NOMO-1 (cell line): ENCODE measurements at regions not wholly inside any gene's neighbourhood (a gene's known extent, or its start where the extent isn't known, plus 50 kb on each side); places are given as distances from the start of the nearest gene placed in this dataset.
"Not testable (repeated sequence)": the region's sequence is repeated elsewhere in the genome, so short reads cannot be mapped to it uniquely, and the experiment has no call there.

Experiments
- DNase-seq, 2 experiments: peaks; one replicate each; lab custom pipeline; 2025; ENCODE audit not compliant: unreplicated experiment in 2 of 2; lab: John Stamatoyannopoulos, UW

- DNase-seq, result no peak
Observed at GRCh38 chr1:83060651-83061390, 938.1 kb downstream of the TTLL7 start.

DNA sequence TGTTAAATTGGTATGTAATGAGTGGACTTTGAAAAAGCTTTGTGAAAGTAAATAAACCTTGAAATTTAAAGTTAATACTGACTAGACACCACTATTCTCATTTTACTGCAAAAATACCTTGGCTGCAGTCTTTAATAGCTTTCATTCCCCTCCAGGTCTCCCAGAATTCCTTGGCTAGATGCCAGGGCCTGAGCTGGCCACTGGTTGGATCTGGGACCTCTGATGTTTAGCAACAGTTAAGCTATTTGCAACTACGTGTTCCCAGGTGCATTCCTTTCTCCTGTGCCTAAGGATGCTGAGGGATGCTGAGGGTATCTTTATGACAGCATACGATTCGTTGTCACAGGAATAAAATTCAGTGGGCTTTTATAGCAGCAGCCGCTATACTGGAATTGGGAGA lies 938.7 kb downstream of the TTLL7 start:
- no peak for DNase-seq

- DNase-seq, result no peak
Observed at GRCh38 chr1:83058327-83058726, 940.6 kb downstream of the TTLL7 start.

GRCh38 chr1:83055391-83056170 lies 943.4 kb downstream of the TTLL7 start:
- no peak for DNase-seq

GRCh38 chr1:83053446-83053845 lies 945.5 kb downstream of the TTLL7 start:
- DNase-seq, result no peak

DNA sequence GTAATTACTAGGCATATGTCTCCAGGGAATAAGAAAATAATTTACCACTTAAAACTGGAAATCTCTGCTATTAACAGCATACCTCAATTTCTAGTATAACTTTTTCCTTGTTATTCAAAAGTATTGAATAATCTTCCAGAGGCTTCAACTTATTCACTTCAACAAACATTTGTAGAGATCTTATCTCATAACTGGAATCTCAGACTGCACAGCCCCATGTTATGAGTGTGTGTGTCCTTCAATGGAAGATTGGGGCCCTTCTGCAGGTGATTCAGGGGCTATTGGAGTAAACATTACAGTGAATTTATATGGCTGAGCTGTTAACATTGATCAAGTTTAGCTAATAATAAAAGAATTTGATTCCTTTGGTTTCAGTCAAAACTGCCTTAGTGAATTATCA lies 946.1 kb downstream of the TTLL7 start:
- no peak for DNase-seq

DNA sequence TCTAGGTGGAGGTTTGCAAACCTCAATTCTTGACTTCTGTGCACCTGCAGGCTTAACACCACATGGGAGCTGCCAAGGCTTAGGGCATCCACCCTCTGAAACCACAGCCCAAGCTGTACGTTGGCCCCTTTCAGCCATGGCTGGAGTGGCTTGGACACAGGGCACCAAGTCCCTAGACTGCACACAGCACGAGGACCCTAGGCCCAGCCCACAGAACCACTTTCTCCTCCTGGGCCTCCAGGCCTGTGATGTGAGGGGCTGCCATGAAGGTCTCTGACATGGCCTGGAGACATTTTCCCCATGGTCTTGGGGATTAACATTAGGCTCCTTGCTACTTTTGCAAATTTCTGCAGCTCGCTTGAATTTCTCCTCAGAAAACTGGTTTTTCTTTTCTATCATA lies 947.9 kb downstream of the TTLL7 start:
- DNase-seq, result not testable (repeated sequence)

DNA sequence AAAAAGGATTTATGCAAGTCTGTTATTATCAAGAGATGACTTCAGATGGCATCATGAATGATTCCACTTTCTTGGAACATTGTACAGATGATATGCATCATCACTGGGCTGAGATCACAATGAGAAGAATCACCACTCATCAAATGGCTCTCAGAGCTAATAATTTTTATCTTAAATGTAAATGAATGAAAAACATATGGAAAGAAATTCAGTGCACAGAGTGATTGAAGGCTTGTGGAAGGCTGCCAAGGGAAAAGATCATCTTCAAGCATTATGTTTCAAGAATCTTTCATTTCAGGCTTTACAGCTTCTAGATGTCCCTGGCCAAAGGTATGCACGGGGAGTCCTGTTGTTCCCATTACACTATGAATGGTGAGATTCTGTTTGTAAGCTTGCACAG lies 955.7 kb downstream of the TTLL7 start:
- no peak for DNase-seq

- DNase-seq, result not testable (repeated sequence)
Observed at GRCh38 chr1:83039091-83039490, 959.8 kb downstream of the TTLL7 start.

DNA sequence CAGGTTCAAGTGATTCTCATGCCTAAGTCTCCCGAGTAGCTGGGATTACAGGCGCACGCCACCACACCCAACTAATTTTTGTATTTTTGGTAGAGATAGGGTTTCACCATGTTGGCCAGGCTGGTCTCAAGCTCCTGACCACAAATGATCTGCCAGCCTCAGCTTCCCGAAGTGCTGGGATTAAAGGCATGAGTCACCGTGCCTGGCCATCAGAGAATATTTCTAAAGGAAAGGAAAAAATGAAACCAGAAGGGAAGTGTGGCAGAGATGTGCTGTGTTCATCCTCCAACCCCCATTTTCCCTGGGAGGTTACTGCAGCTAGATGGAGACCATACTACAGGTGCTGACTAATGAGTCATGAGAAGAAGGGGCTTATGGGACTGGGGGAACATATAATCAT lies 964.1 kb downstream of the TTLL7 start:
- DNase-seq, result no peak

GRCh38 chr1:83033682-83034081 lies 965.2 kb downstream of the TTLL7 start:
- DNase-seq, result no peak

DNA sequence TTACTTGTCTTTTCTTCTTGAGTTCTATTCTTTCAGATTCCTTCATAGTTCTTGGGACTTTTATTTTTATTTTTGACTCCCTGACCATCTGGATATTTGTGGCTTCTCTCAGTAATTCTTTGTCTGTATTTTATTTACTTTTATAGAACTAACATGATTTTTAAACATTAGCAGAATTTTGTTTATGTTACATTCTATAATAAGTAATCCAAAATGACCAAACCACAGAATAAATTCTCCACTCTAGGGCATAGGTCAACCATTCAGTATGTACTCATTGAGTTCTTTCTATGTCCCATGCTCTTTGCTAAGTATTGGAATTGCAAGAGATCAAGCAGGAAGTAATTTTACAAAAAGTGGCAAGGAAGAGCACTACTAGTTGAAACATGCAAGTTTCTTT lies 969.0 kb downstream of the TTLL7 start:
- DNase-seq, result no peak

GRCh38 chr1:83029050-83029449 lies 969.9 kb downstream of the TTLL7 start:
- no peak for DNase-seq

DNA sequence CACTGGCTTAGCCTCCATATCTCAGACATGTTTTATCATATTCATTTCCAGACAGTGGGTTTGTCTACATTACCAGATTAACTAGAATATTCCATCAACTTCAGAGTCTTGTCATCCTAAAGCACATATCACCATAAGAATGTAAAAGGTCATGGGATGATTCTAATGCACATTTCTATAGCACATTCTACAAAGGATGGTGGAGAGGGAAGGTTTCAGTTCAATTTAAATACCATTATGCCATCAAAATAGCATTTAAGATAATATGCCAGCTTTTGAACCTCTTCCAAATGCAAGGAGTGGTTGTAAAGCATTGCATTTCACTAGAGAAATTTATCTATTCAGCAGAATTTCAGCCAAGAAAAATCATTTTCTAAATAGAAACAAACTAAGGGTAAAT lies 970.5 kb downstream of the TTLL7 start:
- DNase-seq, result no peak

- DNase-seq, result no peak
Observed at GRCh38 chr1:83027511-83027910, 971.4 kb downstream of the TTLL7 start.

DNA sequence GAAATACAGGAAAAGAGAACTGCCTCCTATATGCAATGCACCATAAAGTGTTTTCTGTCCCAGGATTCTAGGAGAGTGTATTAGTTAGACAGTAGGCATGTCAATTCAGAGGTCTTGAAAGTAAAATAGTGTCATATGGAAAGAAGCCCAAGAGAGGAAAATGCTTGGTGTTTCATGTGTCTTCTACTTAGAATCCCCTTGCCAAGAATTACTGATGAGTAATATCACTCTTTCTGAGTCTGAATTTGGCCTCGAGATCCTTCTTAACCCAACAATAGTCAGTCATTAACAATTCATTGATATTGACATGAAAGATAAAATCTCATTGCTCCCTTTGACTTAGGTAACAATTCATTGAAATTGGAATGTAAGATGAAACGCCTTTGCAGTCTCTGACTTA lies 972.2 kb downstream of the TTLL7 start:
- DNase-seq, result no peak

DNA sequence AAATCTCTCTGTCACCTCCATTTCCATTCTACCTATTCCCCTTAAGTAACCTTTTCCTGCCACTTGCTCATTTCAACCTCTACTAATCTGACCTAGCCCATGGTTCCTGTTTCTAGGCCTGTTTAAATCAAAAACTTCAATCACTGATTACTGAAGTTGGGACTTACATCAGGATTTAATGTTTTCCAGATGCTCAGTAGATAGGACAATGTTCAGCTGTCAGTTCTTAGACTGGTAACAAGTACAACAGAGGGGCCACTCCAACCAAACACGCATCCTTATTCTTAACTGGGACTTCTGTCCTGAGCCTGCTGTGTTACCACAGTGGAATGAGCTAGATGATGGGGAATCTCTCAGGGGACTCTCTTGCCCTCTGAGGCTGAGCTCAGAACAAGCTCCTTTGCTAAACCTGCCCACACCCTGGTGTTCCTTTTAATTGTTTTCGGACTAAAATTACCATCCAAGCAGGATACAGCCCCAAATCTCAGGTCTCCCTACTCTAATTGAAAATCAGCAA lies 974.6 kb downstream of the TTLL7 start:
- DNase-seq, result no peak

- DNase-seq, result no peak
Observed at GRCh38 chr1:83023212-83023611, 975.7 kb downstream of the TTLL7 start.

- no peak for DNase-seq
Observed at GRCh38 chr1:83022206-83022605, 976.7 kb downstream of the TTLL7 start.

DNA sequence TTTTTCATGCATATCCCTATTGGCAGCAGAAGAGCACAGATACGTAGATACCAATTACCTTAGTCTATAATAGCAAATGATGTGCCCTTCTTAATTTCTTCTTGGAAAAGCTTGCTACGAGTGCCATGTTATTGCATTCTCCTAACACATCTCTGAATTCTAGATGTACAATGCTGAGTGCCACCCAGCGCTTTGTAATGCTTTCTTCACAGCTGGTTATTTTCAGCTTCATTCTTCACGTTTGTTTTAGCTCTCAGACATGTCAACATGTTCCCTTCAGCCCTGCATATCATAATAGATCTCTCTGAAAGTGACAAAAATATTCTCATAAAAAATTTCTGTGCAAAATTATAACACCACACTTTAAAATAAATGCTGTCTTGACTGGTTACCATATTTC lies 981.2 kb downstream of the TTLL7 start:
- DNase-seq, result no peak

DNA sequence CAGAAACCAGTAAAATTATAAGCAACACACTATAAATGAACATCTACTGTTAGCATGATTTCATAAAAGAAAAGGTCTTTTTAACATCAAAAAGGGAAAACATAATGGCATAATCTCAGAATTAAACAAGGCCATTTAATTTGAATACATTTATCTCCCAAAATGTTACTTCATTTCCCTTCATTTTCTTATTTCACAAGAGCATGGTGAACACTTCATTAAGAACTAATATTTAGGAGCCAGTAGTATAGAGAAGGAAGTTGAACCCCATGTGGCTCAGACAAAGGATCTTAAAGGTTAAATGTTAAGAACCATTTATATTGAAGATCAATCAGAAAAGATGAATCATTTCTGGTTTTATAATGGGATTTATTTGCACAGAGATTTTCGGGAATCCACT lies 981.7 kb downstream of the TTLL7 start:
- DNase-seq, result no peak

DNA sequence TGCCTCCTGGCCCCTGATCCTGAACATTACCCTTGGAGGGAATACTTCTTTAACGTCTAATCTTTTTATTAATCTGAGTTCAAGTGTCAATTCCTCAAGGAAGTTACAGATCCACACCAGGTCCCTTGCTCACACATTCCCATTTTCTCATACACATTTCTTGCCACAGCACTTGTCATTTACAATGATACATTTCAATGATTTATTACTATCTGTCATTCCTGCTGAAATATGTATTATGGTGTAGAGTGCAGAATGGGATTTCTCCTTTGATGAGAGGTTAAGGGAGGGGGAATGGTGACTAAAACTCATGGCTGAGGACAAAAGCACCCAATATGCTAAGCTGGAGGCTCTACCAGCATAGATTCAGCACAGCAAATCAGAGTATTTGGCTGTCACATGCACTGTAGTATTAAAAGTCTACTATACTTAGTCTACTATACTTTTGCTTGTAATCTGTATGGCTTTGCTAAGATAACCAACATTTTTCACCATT lies 982.5 kb downstream of the TTLL7 start:
- no peak for DNase-seq
